Esophagus (tissue), 2 donors: ENCODE measurements at regions not wholly inside any gene's neighbourhood (a gene's known extent, or its start where the extent isn't known, plus 50 kb on each side); places are given as distances from the start of the nearest gene placed in this dataset.

Experiments
- H3K27ac ChIP-seq, 2 donors: one replicate each; pipeline ENCODE4 v1.5.1; 2013; ENCODE audit warnings: low read depth in 2 of 2, mild to moderate bottlenecking in 2 of 2, inconsistent platforms in 1 of 2, low read length in 1 of 2, moderate library complexity in 1 of 2
- H3K27me3 ChIP-seq, 2 donors: one replicate each; pipeline ENCODE4 v1.6.1; 2013; ENCODE audit warnings: low read length in 2 of 2, control low read depth in 1 of 2, mild to moderate bottlenecking in 1 of 2; ENCODE audit not compliant: insufficient read depth in 2 of 2, control insufficient read depth in 1 of 2
- H3K36me3 ChIP-seq, 2 donors: one replicate each; pipeline ENCODE4 v1.6.1; 2013; ENCODE audit warnings: low read length in 1 of 2; ENCODE audit not compliant: control insufficient read depth in 2 of 2, insufficient read depth in 2 of 2
- H3K4me1 ChIP-seq, 2 donors: one replicate each; pipeline ENCODE4 v1.6.1; 2013; ENCODE audit warnings: low read length in 1 of 2; ENCODE audit not compliant: control insufficient read depth in 2 of 2, insufficient read depth in 2 of 2
- H3K4me3 ChIP-seq, 2 donors: one replicate each; pipeline ENCODE4 v1.5.1; 2013; ENCODE audit warnings: low read length in 2 of 2, mild to moderate bottlenecking in 2 of 2, low read depth in 1 of 2, moderate library complexity in 1 of 2
- H3K9me3 ChIP-seq, 2 donors: one replicate each; pipeline ENCODE4 v1.6.1; 2013; ENCODE audit warnings: mild to moderate bottlenecking in 2 of 2, low read depth in 1 of 2, low read length in 1 of 2, moderate library complexity in 1 of 2; ENCODE audit not compliant: control insufficient read depth in 2 of 2, insufficient read depth in 1 of 2
- WGBS, 2 donors: extraction: QIAGEN DNeasy Blood & Tissue Kit; methylation state at CpG; one replicate each; pipeline ENCODE4 v1.1.7; 2013; 5-methylcytosine and 5-hydroxymethylcytosine counted together
- donor health status: healthy with polysubstance abuse.
- donor health status: Bipolar disorder and iron deficiency.

DNA sequence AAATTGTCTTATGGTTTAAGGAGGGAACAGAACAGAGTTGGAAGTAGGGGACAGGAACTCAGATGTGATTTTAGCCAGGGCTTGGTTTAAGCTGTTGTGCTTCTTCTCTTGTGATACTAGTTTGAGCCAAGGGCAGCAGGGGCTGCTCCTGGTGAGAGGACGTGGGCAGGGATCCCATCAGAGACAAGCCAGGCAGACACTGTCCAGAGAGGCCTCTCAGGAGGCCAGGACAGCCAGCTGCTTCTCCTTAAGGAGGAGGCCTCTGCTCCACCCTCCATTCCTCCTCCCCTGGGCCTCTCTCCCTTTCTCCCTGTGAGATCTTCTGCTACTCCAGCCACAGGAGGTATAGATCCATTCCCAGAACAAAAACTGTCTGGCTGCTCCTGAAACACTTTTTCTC, 108.4 kb upstream of the MLN start:
- H3K4me1 ChIP-seq: no peaks in the 10 kb centered on the region
- H3K27ac ChIP-seq: no peak overlapping the region
- no peaks in the 10 kb centered on the region for H3K27me3 ChIP-seq
- 50 to 70% methylated on average over 1 of the region's 1 CpG for WGBS, 2 donors
- H3K9me3 ChIP-seq: no peaks in the 10 kb centered on the region
- H3K36me3 ChIP-seq: no peaks in the 10 kb centered on the region
- H3K4me3 ChIP-seq: no peak overlapping the region

DNA sequence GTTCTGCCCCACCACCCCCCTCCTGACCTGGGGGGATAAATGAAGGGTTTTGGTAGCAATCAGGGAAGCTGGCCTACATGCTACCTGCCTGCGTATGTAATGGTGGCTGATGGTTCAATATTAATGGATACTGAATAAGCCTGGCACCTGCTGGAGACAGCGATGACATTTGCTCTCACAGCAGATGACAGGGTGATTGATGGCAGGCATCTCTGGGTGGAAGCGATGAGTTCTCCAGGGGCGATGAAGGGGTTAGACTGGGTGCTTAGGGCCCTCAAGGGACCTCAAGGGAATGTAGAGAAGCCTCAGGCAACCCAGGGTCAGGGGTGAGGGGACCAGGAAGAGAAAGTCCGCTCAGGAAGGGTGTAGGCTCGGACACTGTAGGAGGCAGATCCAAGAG, 107.7 kb upstream of the MLN start:
- Histone ChIP-seq H3K36me3 (no peaks in the 10 kb centered on the region), H3K27me3 (no peaks in the 10 kb centered on the region), H3K27ac (no peak overlapping the region), H3K9me3 (no peaks in the 10 kb centered on the region), H3K4me3 (no peak overlapping the region), H3K4me1 (no peaks in the 10 kb centered on the region)
- WGBS, 2 donors: 91 to 94% methylated on average over 6 of the region's 6 CpGs

DNA sequence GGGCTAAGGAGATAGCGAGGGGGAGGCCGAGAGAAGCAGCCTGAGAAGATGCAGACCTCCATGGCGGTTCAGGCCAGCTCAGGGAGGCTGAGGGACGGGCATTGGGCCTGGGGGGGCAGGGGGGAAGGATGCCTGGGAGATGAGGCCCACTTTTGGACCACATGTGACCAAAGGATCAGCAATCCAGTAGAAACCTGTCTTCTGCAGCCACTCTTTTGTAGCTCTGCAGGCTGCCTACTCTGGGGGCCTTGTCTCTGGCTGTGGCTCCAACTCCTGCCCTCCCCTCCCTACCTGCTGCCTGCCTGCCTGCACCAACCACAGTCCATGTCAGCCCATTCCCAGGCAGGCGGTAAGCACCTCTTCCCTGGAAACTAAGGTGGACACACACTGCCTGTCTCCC, 106.8 kb upstream of the MLN start:
- H3K27ac ChIP-seq: no peak overlapping the region
- no peaks in the 10 kb centered on the region for H3K36me3 ChIP-seq
- H3K27me3 ChIP-seq: no peaks in the 10 kb centered on the region
- no peaks in the 10 kb centered on the region for H3K4me1 ChIP-seq
- H3K9me3 ChIP-seq: no peaks in the 10 kb centered on the region
- WGBS, 2 donors: 89 to 94% methylated on average over 5 of the region's 5 CpGs
- no peak overlapping the region for H3K4me3 ChIP-seq

DNA sequence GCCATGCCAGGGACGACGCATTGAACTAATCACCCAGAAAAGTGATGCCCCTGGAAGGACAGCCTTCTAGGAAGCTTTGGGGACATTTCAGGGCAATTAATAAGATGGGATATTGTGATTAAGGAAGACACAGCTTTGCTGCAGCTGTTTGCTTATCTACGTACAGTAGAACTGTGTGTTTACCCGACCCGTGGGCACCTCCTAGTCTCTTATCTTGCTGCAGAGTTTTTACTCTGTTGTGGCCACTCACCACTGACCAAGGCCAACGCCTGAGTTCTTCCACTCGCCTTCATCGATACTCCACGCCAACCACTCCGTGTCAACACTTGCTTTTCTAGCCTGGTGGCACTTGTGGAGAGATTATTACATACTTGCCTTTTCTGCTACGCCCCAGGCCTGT, 105.9 kb upstream of the MLN start:
- Histone ChIP-seq H3K27me3 (no peaks in the 10 kb centered on the region), H3K27ac (no peak overlapping the region), H3K36me3 (no peaks in the 10 kb centered on the region), H3K9me3 (no peaks in the 10 kb centered on the region), H3K4me3 (no peak overlapping the region), H3K4me1 (no peaks in the 10 kb centered on the region)
- WGBS, 2 donors: 82 to 90% methylated on average over 11 of the region's 11 CpGs

DNA sequence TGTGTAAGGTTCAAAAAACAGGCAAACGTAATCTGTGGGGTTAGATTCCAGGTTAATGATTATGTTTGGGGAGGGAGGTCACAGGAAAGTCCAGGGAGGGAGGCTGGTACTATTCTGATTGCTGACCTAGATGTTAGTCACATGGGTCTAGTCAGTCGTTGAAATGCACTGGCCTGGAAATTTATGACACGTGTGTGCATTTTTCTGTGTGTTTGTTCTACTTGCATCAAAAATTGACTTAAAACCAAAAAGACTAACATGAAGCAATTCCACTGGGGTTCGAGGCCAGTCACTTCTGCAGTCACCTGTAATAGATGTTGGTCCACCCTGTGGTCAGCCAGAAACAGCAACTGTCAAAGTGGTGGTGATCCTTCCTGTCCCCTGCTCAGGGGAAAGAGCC, 104.2 kb upstream of the MLN start:
- H3K4me1 ChIP-seq: no peaks in the 10 kb centered on the region
- H3K27ac ChIP-seq: no peak overlapping the region
- WGBS, 2 donors: 52 to 66% methylated on average over 4 of the region's 4 CpGs
- H3K27me3 ChIP-seq: no peaks in the 10 kb centered on the region
- no peaks in the 10 kb centered on the region for H3K9me3 ChIP-seq
- H3K36me3 ChIP-seq: no peaks in the 10 kb centered on the region
- no peak overlapping the region for H3K4me3 ChIP-seq

DNA sequence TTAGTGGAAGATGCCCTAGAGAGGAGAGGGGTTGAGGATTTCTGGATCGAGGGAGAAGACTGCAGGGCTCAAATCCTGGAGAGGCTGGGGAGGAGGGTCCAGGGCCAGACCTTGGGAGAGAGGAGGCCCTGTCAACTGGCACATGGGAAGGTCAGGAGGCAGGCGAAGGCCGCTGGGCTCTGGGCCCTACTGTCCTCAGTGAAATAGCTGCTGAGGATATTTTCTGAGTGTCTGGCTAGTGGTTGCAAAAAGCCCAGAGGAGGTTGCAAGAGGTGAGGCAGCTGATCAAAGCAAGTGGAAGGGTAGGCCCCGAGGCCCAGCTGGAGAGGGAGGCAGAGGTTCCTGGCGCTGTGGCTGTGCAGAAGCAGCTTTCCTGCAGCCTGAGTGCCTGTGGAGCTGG, 103.4 kb upstream of the MLN start:
- Histone ChIP-seq H3K27ac (no peak overlapping the region), H3K9me3 (no peaks in the 10 kb centered on the region), H3K27me3 (no peaks in the 10 kb centered on the region), H3K4me3 (no peak overlapping the region), H3K36me3 (no peaks in the 10 kb centered on the region), H3K4me1 (no peaks in the 10 kb centered on the region)
- 68% methylated on average over 5 of the region's 5 CpGs for WGBS, 2 donors

DNA sequence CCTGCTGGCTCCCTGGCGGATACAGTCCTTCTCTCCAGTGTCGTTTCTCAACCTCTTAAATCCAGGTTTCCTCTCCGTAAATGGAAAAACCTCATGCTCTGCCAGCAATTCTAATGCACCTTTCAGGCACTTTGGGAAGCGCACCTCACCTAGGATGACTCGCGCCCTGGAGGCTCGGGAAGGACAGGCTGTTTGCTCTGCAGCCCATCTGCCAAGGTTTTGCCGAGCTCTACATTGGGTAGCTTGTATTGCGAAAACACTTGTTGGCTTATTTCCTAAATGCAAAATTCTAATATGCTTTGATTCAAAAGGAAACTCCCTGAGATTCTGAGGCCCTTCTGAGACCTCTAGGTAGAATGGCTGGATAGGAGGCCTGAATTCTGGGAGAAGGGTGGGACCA, 102.6 kb upstream of the MLN start:
- Histone ChIP-seq H3K9me3 (no peaks in the 10 kb centered on the region), H3K4me3 (no peak overlapping the region), H3K4me1 (no peaks in the 10 kb centered on the region), H3K36me3 (no peaks in the 10 kb centered on the region), H3K27me3 (no peaks in the 10 kb centered on the region), H3K27ac (no peak overlapping the region)
- 52 to 68% methylated on average over 9 of the region's 9 CpGs for WGBS, 2 donors

DNA sequence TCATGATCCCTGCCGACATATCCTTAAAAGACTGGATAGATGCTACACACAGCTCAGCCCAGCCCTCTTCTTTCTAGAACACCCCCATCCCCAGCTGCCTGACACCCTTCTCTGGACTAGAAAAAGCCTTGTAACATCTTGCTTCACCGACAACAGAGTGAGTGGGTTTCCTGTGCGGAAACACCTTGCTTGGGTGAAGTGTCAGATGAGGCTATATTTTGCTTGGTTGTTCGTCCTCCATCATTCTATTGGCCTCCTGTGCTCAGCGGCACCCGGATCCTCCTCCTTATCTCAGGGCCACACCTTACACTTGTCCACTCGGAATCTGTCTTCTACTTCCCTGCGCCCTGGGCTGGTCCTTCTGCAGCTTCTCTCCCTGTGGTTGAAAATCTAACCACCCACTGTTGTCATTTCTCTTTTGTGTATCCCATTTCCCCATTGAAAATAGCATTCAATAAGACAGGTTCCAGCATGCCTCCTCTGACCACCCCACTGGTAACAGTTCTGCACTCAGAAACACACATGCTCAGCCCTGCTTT, 101.3 kb upstream of the MLN start:
- 79 to 82% methylated on average over 8 of the region's 8 CpGs for WGBS, 2 donors
- Histone ChIP-seq H3K36me3 (no peaks in the 10 kb centered on the region), H3K4me1 (no peaks in the 10 kb centered on the region), H3K27me3 (no peaks in the 10 kb centered on the region), H3K9me3 (no peaks in the 10 kb centered on the region), H3K4me3 (no peak overlapping the region), H3K27ac (no peak overlapping the region)

DNA sequence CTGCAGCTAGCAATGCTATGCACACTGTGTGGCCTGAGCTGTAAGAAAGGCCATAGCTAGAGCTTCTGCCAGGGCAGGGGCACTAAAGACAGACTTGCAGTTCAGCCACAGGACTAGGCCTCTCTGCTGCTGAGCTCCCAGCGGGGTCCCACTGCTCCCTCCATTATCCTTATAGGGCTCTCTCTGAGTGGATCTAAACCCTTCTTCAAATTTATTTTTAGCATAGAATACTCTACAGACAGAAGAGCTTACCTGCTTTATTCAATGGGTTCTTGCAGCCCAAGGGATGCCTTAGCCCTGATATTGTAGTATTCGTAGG, 100.9 kb upstream of the MLN start:
- H3K27ac ChIP-seq: no peak overlapping the region
- H3K36me3 ChIP-seq: no peaks in the 10 kb centered on the region
- no peaks in the 10 kb centered on the region for H3K9me3 ChIP-seq
- no peaks in the 10 kb centered on the region for H3K27me3 ChIP-seq
- no peak overlapping the region for H3K4me3 ChIP-seq
- WGBS, 2 donors: 75 to 84% methylated on average over 2 of the region's 2 CpGs
- H3K4me1 ChIP-seq: no peaks in the 10 kb centered on the region

DNA sequence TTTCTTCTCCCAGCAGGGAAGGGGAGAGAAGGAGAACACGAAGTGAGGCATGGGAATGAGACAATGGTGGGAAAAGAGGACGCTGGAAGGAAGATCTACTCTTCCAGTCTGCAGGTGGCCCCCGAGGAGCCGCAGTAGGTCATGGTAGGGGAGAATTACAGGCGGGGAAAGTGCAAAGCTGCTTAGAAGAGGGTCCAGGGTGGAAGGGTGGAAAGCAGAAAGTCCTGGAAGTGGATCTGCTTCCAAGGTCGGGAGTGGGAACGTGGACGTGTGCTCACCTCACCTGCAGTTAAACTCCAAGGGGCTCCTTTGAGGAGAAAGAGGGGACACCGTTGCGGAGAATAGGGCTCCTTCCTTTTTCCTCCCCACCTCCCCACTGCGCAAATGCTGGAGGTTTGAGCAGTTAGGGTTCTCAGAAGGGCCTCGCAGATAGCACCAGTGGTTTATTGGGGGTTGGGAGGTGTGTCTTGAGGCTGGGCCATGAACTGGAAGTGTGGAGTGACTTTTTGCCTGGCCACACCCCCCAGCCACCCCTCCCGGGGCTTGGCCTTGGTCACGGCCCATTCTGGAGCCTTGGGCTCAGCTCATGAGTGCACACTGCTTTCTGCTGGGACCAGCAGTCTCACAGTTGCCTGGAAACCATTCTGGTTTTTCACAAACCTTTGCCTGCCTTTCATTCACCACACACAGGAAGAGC, 100.4 kb upstream of the MLN start:
- Histone ChIP-seq H3K4me1 (no peaks in the 10 kb centered on the region), H3K4me3 (no peak overlapping the region), H3K9me3 (no peaks in the 10 kb centered on the region), H3K27ac (peak overlapping the region in 1 of 2 donors; percentile 19), H3K27me3 (no peaks in the 10 kb centered on the region), H3K36me3 (no peaks in the 10 kb centered on the region)
- WGBS, 2 donors: 53 to 58% methylated on average over 14 of the region's 14 CpGs
